Uterus (tissue), 3 donors: ENCODE measurements at regions not wholly inside any gene's neighbourhood (a gene's known extent, or its start where the extent isn't known, plus 50 kb on each side); places are given as distances from the start of the nearest gene placed in this dataset.

ENCODE experiments used
- DNase-seq, 2 donors: peaks; one replicate each; pipeline ENCODE4 v3.0.0-alpha.2; 2019 to 2020
- H3K27ac ChIP-seq, 2 donors: fragments of 200-600 bp; sonication (generic); 1 replicate in 1 of 2; 2 replicates in 1 of 2; pipeline ENCODE4 v1.5.1; 2016 to 2018
- H3K27me3 ChIP-seq, 2 donors: fragments of 200-600 bp; sonication (generic); one replicate each; pipeline ENCODE4 v1.5.1; 2018 to 2019; ENCODE audit warnings: control low read depth in 1 of 2
- H3K36me3 ChIP-seq, 2 donors: fragments of 200-600 bp; sonication (generic); one replicate each; pipeline ENCODE4 v1.5.1; 2019; ENCODE audit warnings: control low read depth in 1 of 2
- H3K4me1 ChIP-seq, 2 donors: fragments of 200-600 bp; sonication (generic); one replicate each; pipeline ENCODE4 v1.5.1; 2018 to 2019; ENCODE audit warnings: control low read depth in 1 of 2
- H3K4me3 ChIP-seq, 2 donors: fragments of 200-600 bp; sonication (generic); 1 replicate in 1 of 2; 2 replicates in 1 of 2; pipeline ENCODE4 v1.5.1; 2018 to 2019; ENCODE audit warnings: mild to moderate bottlenecking in 1 of 2
- H3K9me3 ChIP-seq, 2 donors: fragments of 200-600 bp; sonication (generic); one replicate each; pipeline ENCODE4 v1.5.1; 2019; ENCODE audit warnings: control low read depth in 1 of 2
- CTCF ChIP-seq, 4 experiments: fragments of 200-600 bp in 2 of 4; fragments of 450-650 bp in 2 of 4; sonication (generic) in 2 of 4; IDR thresholded peaks; one replicate each; pipeline ENCODE4 v1.5.1; 2016 to 2019; ENCODE audit warnings: antibody characterized with exemption in 4 of 4, mild to moderate bottlenecking in 2 of 4, moderate library complexity in 1 of 4
- POLR2A ChIP-seq, 2 donors: fragments of 450-650 bp; IDR thresholded peaks; one replicate each; pipeline ENCODE4 v1.6.1; 2016; ENCODE audit warnings: antibody characterized with exemption in 2 of 2, mild to moderate bottlenecking in 1 of 2, moderate library complexity in 1 of 2
- intact Hi-C: fragments of 100-400 bp; cut with DNase I; formaldehyde crosslinking; loops from one replicate; pipeline ENCODE4 v1.15.1; 2023; ENCODE audit warnings: low total_unique reads
- donor health status: DM: yes; HTN: yes; CAD: no.

GRCh38 chr11:16611926-16612565, 126.4 kb upstream of the C11orf58 start:
- H3K4me1 ChIP-seq, result peaks cover 0 to 5% of the 10 kb centered on the region in 2 donors
- TF ChIP-seq CTCF (IDR thresholded peaks at IDR 0.05), result no peak
- TF ChIP-seq POLR2A (IDR thresholded peaks at IDR 0.05), result no peak
- no peak overlapping the region for H3K27ac ChIP-seq
- H3K36me3 ChIP-seq, result peaks cover 0 to 3% of the 10 kb centered on the region in 2 donors
- peaks cover 8 to 74% of the 10 kb centered on the region in 2 donors for H3K27me3 ChIP-seq
- no peak overlapping the region for H3K4me3 ChIP-seq
- no peak for DNase-seq
- intact Hi-C loops, result no loop called here
- H3K9me3 ChIP-seq, result no peaks in the 10 kb centered on the region

GRCh38 chr11:16611401-16611921, 127.0 kb upstream of the C11orf58 start:
- Histone ChIP-seq H3K4me3 (no peak overlapping the region), H3K9me3 (no peaks in the 10 kb centered on the region), H3K27ac (no peak overlapping the region), H3K4me1 (peaks cover 0 to 5% of the 10 kb centered on the region in 2 donors), H3K36me3 (peaks cover 0 to 1% of the 10 kb centered on the region in 2 donors), H3K27me3 (peaks cover 13 to 73% of the 10 kb centered on the region in 2 donors)
- intact Hi-C loops, result no loop called here
- TF ChIP-seq POLR2A (IDR thresholded peaks at IDR 0.05) (no peak), CTCF (IDR thresholded peaks at IDR 0.05) (no peak)
- no peak for DNase-seq

- H3K27me3 ChIP-seq, result peaks cover 13 to 67% of the 10 kb centered on the region in 2 donors
- DNase-seq, result no peak
Observed at GRCh38 chr11:16610738-16611388, 127.6 kb upstream of the C11orf58 start.

GRCh38 chr11:16610213-16610737, 128.2 kb upstream of the C11orf58 start:
- no peak for DNase-seq
- no peaks in the 10 kb centered on the region for H3K36me3 ChIP-seq
- no peak for TF ChIP-seq POLR2A (IDR thresholded peaks at IDR 0.05)
- no peak for TF ChIP-seq CTCF (IDR thresholded peaks at IDR 0.05)
- no peak overlapping the region for H3K27ac ChIP-seq
- H3K4me1 ChIP-seq, result peaks cover 0 to 5% of the 10 kb centered on the region in 2 donors
- no peak overlapping the region for H3K4me3 ChIP-seq
- H3K9me3 ChIP-seq, result no peaks in the 10 kb centered on the region
- peaks cover 13 to 61% of the 10 kb centered on the region in 2 donors for H3K27me3 ChIP-seq
- intact Hi-C loops, result no loop called here

More at GRCh38 chr11:16610738-16611388, 127.6 kb upstream of the C11orf58 start:
- no peak overlapping the region for H3K4me3 ChIP-seq
- TF ChIP-seq POLR2A (IDR thresholded peaks at IDR 0.05) (no peak), CTCF (IDR thresholded peaks at IDR 0.05) (no peak)
- H3K4me1 ChIP-seq, result peaks cover 0 to 5% of the 10 kb centered on the region in 2 donors
- H3K36me3 ChIP-seq, result no peaks in the 10 kb centered on the region
- no peak overlapping the region for H3K27ac ChIP-seq
- H3K9me3 ChIP-seq, result no peaks in the 10 kb centered on the region
- intact Hi-C loops, result no loop called here

GRCh38 chr11:16609769-16610168, 128.7 kb upstream of the C11orf58 start:
- Histone ChIP-seq H3K27ac (no peak overlapping the region), H3K4me3 (no peak overlapping the region), H3K9me3 (no peaks in the 10 kb centered on the region), H3K4me1 (peaks cover 0 to 5% of the 10 kb centered on the region in 2 donors), H3K27me3 (peaks cover 13 to 57% of the 10 kb centered on the region in 2 donors), H3K36me3 (no peaks in the 10 kb centered on the region)
- no peak for DNase-seq
- TF ChIP-seq CTCF (IDR thresholded peaks at IDR 0.05) (no peak), POLR2A (IDR thresholded peaks at IDR 0.05) (no peak)
- intact Hi-C loops, result no loop called here
